HCT116 (cell line): ENCODE measurements at regions not wholly inside any gene's neighbourhood (a gene's known extent, or its start where the extent isn't known, plus 50 kb on each side); places are given as distances from the start of the nearest gene placed in this dataset.
A peak's percentile ranks its signal among the peaks of the same experiment; 100 is the strongest.

Experiments used
- ATAC-seq: fragments of 200-7000 bp; cut with Tn5 transposase; 2 replicates; pipeline ENCODE4 v1.9.1; 2020; ENCODE audit warnings: mild to moderate bottlenecking, moderate library complexity
- BruUV-seq: library from RNA; stranded (reverse); fragments of 400-500 nt; replicated peaks from 2 replicates; lab custom pipeline; 2021; lab: Mats Ljungman, UMichigan
- CTCF ChIA-PET: fragments of 300-600 bp; sonication (Branson Sonifier 250); formaldehyde crosslinking; loops from one replicate; lab custom pipeline; 2021; ENCODE audit warnings: antibody characterized with exemption; lab: Charles Lee
- POLR2A ChIA-PET: fragments of 300-600, 350-600 bp; sonication (Branson Sonifier 250); formaldehyde crosslinking; loops from one replicate; lab custom pipeline; 2021; ENCODE audit warnings: antibody characterized with exemption; lab: Charles Lee
- RAD21 ChIA-PET, 2 experiments: fragments of 300-600 bp; sonication (Branson Sonifier 250); formaldehyde crosslinking; loops; one replicate each; lab custom pipeline; 2023; ENCODE audit warnings: low total read pairs in 2 of 2; ENCODE audit not compliant: uncharacterized antibody in 2 of 2, unreplicated experiment in 2 of 2, low non-redundant PET in 1 of 2; lab: Charles Lee
- DNase-seq: peaks from one replicate; pipeline ENCODE4 v3.0.0-alpha.2; 2010; ENCODE audit warnings: low read depth, low spot score
- H2AFZ ChIP-seq: fragments of 200-600 bp; shearing (Covaris generic), sonication (generic); 2 replicates; pipeline ENCODE4 v1.6.1; 2017; ENCODE audit warnings: low read depth, mixed run types, mixed read lengths, antibody characterized with exemption, low read length; ENCODE audit not compliant: poor library complexity, severe bottlenecking
- H3K27ac ChIP-seq: 2 replicates; pipeline ENCODE4 v1.5.1; 2012; ENCODE audit warnings: low read depth, low read length
- H3K27me3 ChIP-seq: fragments of 200-600 bp; sonication (generic); 2 replicates; pipeline ENCODE4 v1.6.1; 2016; ENCODE audit warnings: mixed run types, low read length, mixed read lengths; ENCODE audit not compliant: insufficient read depth
- H3K36me3 ChIP-seq, 2 experiments: fragments of 200-500 bp in 1 of 2; fragments of 200-600 bp in 1 of 2; sonication (Bioruptor generic) in 1 of 2; sonication (generic) in 1 of 2; 2 replicates each; pipeline versions ENCODE4 v1.5.1 to v1.6.1; 2014 to 2016; ENCODE audit warnings: low read length in 2 of 2, inconsistent platforms in 1 of 2, mixed read lengths in 1 of 2, mixed run types in 1 of 2; ENCODE audit not compliant: insufficient read depth in 2 of 2, control insufficient read depth in 1 of 2
- H3K4me1 ChIP-seq, 2 experiments: fragments of 200-600 bp in 1 of 2; sonication (generic) in 1 of 2; 2 replicates each; pipeline versions ENCODE4 v1.5.1 to v1.6.1; 2012 to 2017; ENCODE audit warnings: low read length in 2 of 2, inconsistent platforms in 1 of 2, mild to moderate bottlenecking in 1 of 2, mixed read lengths in 1 of 2, mixed run types in 1 of 2, moderate library complexity in 1 of 2; ENCODE audit not compliant: insufficient read depth in 2 of 2, control insufficient read depth in 1 of 2
- H3K4me2 ChIP-seq: fragments of 200-600 bp; sonication (generic); 2 replicates; pipeline ENCODE4 v1.6.1; 2017; ENCODE audit warnings: mixed run types, low read length, mixed read lengths
- H3K4me3 ChIP-seq, 2 experiments: fragments of 200-600 bp in 1 of 2; sonication (generic) in 1 of 2; replicated peaks in 1 of 2; 2 replicates each; pipeline ENCODE4 v1.5.1; 2011 to 2016; ENCODE audit warnings: low read length in 2 of 2, control low read depth in 1 of 2, low read depth in 1 of 2, mild to moderate bottlenecking in 1 of 2, mixed read lengths in 1 of 2, mixed run types in 1 of 2
- H3K79me2 ChIP-seq: fragments of 200-600 bp; sonication (generic); 2 replicates; pipeline ENCODE4 v1.6.1; 2017; ENCODE audit warnings: mild to moderate bottlenecking, mixed run types, low read length, moderate library complexity, mixed read lengths; ENCODE audit not compliant: insufficient read depth
- H3K9ac ChIP-seq: fragments of 200-600 bp; sonication (generic); 2 replicates; pipeline ENCODE4 v1.6.1; 2016; ENCODE audit warnings: low read length, mixed read lengths
- H3K9me2 ChIP-seq: fragments of 200-600 bp; sonication (generic), shearing (Covaris generic); 2 replicates; pipeline ENCODE4 v1.6.1; 2017; ENCODE audit warnings: mixed run types, mild to moderate bottlenecking, moderate library complexity; ENCODE audit not compliant: insufficient read depth
- H3K9me3 ChIP-seq, 2 experiments: fragments of 200-500 bp in 1 of 2; fragments of 200-600 bp in 1 of 2; sonication (Bioruptor generic) in 1 of 2; sonication (generic) in 1 of 2; 2 replicates each; pipeline ENCODE4 v1.6.1; 2014 to 2017; ENCODE audit warnings: low read length in 2 of 2, mixed read lengths in 2 of 2, inconsistent platforms in 1 of 2, low read depth in 1 of 2, mild to moderate bottlenecking in 1 of 2, mixed run types in 1 of 2, moderate library complexity in 1 of 2; ENCODE audit not compliant: control insufficient read depth in 1 of 2, insufficient read depth in 1 of 2
- H4K20me1 ChIP-seq: fragments of 200-600 bp; sonication (generic), shearing (Covaris generic); 2 replicates; pipeline ENCODE4 v1.6.1; 2017; ENCODE audit warnings: mixed run types, mild to moderate bottlenecking, moderate library complexity; ENCODE audit not compliant: insufficient read depth
- CBX3 ChIP-seq: IDR thresholded peaks from 2 replicates; pipeline ENCODE4 v1.6.1; 2012; ENCODE audit warnings: low read depth
- ELF1 ChIP-seq: IDR thresholded peaks from 2 replicates; pipeline ENCODE4 v1.6.1; 2012; ENCODE audit warnings: low read depth, borderline replicate concordance
- EZH2phosphoT487 ChIP-seq: fragments of 200-600 bp; IDR thresholded peaks from 2 replicates; pipeline ENCODE4 v1.6.1; 2018; ENCODE audit warnings: antibody characterized with exemption, borderline replicate concordance
- FOSL1 ChIP-seq: IDR thresholded peaks from 2 replicates; pipeline ENCODE4 v1.6.1; 2012; ENCODE audit warnings: low read depth
- JUND ChIP-seq: IDR thresholded peaks from 2 replicates; pipeline ENCODE4 v1.6.1; 2012
- POLR2A ChIP-seq: IDR thresholded peaks from 2 replicates; pipeline ENCODE4 v1.7.0; 2011; ENCODE audit warnings: borderline replicate concordance; ENCODE audit not compliant: insufficient read depth, insufficient read length; ENCODE audit errors: extremely low read depth
- POLR2AphosphoS5 ChIP-seq: IDR thresholded peaks from 2 replicates; pipeline ENCODE4 v1.6.1; 2011; ENCODE audit warnings: mild to moderate bottlenecking, low read depth, low read length, moderate library complexity
- RAD21 ChIP-seq: IDR thresholded peaks from 2 replicates; pipeline ENCODE4 v1.6.1; 2012; ENCODE audit warnings: low read depth, mild to moderate bottlenecking
- REST ChIP-seq: IDR thresholded peaks from 2 replicates; pipeline ENCODE4 v1.6.1; 2012; ENCODE audit warnings: low read depth
- SIN3A ChIP-seq: IDR thresholded peaks from 2 replicates; pipeline ENCODE4 v1.6.1; 2012; ENCODE audit warnings: low read depth
- SRF ChIP-seq: IDR thresholded peaks from 2 replicates; pipeline ENCODE4 v1.6.1; 2012; ENCODE audit warnings: low read depth
- ZBTB33 ChIP-seq: IDR thresholded peaks from 2 replicates; pipeline ENCODE4 v1.6.1; 2011; ENCODE audit warnings: mild to moderate bottlenecking, low read length, moderate library complexity; ENCODE audit not compliant: insufficient replicate concordance; ENCODE audit errors: extremely low read depth
- ZFX ChIP-seq: fragments of 450-650 bp; IDR thresholded peaks from 2 replicates; pipeline ENCODE4 v1.6.1; 2017
- ZNF274 ChIP-seq: fragments of 200-500 bp; sonication (Bioruptor generic); IDR thresholded peaks from 2 replicates; pipeline ENCODE4 v1.6.1; 2014; ENCODE audit warnings: mild to moderate bottlenecking, low read depth, low read length, inconsistent platforms
- intact Hi-C: fragments of 100-400 bp; cut with micrococcal nuclease; formaldehyde crosslinking; loops from 2 replicates; pipeline ENCODE4 v1.10.0; 2022
- TF ChIP-seq, protein P1 (sequence below): IDR thresholded peaks from 2 replicates; pipeline ENCODE4 v1.6.1; 2012

DNA sequence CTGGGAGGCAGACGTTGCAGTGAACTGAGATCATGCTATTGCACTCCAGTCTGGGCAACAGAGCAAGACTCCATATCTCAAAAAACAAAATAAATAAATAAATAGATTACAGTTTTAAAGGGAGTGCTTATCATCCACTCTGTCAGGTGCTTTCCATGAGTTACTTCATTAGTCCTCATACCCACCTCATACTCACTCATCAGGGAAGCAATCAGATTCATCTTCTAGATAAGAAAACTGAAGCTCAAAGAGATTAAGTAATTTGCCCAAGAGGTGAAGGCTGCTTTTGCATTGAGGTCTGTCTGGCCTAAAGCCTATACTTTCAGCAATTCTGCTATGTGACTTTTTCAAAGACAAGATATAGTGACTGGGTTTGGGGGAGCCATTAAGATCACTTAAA, 101.0 kb downstream of the RASSF10 start:
- CTCF ChIA-PET, result no interaction called here
- Histone ChIP-seq H3K4me1 (peaks cover 6 to 43% of the 10 kb centered on the region in 2 experiments; a peak in 3 of 4 replicates), H4K20me1 (no peaks in the 10 kb centered on the region), H3K4me3 (no peak overlapping the region), H3K9me2 (no peaks in the 10 kb centered on the region), H3K9me3 (no peaks in the 10 kb centered on the region), H3K36me3 (no peaks in the 10 kb centered on the region), H2AFZ (no peak overlapping the region), H3K79me2 (no peaks in the 10 kb centered on the region)
- RAD21 ChIA-PET, result no interaction called here
- POLR2A ChIA-PET, result no interaction called here
- ATAC-seq, result no peak
- no peak for DNase-seq
- TF ChIP-seq CBX3, result no peak
- TF ChIP-seq ZBTB33, result no peak
- TF ChIP-seq FOSL1, result no peak
- TF ChIP-seq ELF1, result no peak
- TF ChIP-seq SRF, result no peak
- TF ChIP-seq ZNF274, result no peak
- TF ChIP-seq, all 23 proteins: peak for 0
- no peaks in the 10 kb centered on the region for H3K27me3 ChIP-seq
- H3K9ac ChIP-seq, result no peak overlapping the region
- no TSS peak for BruUV-seq
- intact Hi-C loops, result no loop called here
- H3K27ac ChIP-seq, result no peak overlapping the region
- H3K4me2 ChIP-seq, result no peak overlapping the region

- intact Hi-C loops, result no loop called here
- ATAC-seq, result no peak
- H3K79me2 ChIP-seq, result no peaks in the 10 kb centered on the region
- peak overlapping the region; percentile 46 for H2AFZ ChIP-seq
- H3K9me3 ChIP-seq, result no peaks in the 10 kb centered on the region
- H3K4me1 ChIP-seq, result peaks cover 6 to 47% of the 10 kb centered on the region in 2 experiments; a peak in 3 of 4 replicates
- H4K20me1 ChIP-seq, result no peaks in the 10 kb centered on the region
- POLR2A ChIA-PET, result no interaction called here
- H3K9ac ChIP-seq, result no peak overlapping the region
- H3K4me2 ChIP-seq, result peak overlapping the region; percentile 22
- CTCF ChIA-PET, result no interaction called here
- no peaks in the 10 kb centered on the region for H3K36me3 ChIP-seq
- H3K9me2 ChIP-seq, result no peaks in the 10 kb centered on the region
- no peaks in the 10 kb centered on the region for H3K27me3 ChIP-seq
- H3K4me3 ChIP-seq, result no peak overlapping the region
- DNase-seq, result no peak
- RAD21 ChIA-PET, result no interaction called here
- H3K27ac ChIP-seq, result no peak overlapping the region
- no TSS peak for BruUV-seq
- TF ChIP-seq SIN3A, result no peak
- TF ChIP-seq POLR2A, result no peak
- TF ChIP-seq JUND, result no peak
- TF ChIP-seq POLR2AphosphoS5, result no peak
- TF ChIP-seq SRF, result no peak
- TF ChIP-seq RAD21, result no peak
- no peak for TF ChIP-seq ZFX
- no peak for TF ChIP-seq EZH2phosphoT487
- TF ChIP-seq, protein P1, sequence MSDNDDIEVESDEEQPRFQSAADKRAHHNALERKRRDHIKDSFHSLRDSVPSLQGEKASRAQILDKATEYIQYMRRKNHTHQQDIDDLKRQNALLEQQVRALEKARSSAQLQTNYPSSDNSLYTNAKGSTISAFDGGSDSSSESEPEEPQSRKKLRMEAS, result no peak
- TF ChIP-seq FOSL1, result no peak
- TF ChIP-seq ELF1, result no peak
- no peak for TF ChIP-seq CBX3
- TF ChIP-seq REST, result no peak
Measured at GRCh38 chr11:13110929-13111812, 102.1 kb downstream of the RASSF10 start.
